GM21528 (cell line): ENCODE measurements at regions not wholly inside any gene's neighbourhood (a gene's known extent, or its start where the extent isn't known, plus 50 kb on each side); places are given as distances from the start of the nearest gene placed in this dataset.

ENCODE experiments used
- ATAC-seq: cut with Tn5 transposase; IDR thresholded peaks from one replicate; pipeline ENCODE4 v1.9.1; 2021; ENCODE audit warnings: mild to moderate bottlenecking, moderate library complexity; ENCODE audit not compliant: unreplicated experiment, low FRiP score

DNA sequence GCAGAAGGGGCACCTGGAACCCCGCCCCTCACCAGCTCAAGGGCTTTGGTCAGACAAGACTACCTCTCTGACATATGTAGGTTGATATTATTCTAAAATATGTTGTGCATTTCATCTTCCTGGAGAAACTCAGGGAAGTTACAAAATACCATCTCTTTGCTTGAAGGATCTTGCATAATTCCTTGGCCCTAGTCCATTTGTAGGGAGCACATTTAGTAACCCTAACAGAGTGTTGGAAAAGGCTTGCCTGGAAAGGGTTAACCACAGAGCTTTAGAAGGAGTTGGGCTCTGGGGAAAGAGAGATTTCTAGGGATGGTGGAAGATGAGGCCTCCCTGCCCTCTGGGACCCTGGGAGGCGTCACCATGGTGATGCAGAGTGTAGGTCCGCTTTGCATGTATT, 143.0 kb upstream of the SLC1A4 start:
- no peak for ATAC-seq

DNA sequence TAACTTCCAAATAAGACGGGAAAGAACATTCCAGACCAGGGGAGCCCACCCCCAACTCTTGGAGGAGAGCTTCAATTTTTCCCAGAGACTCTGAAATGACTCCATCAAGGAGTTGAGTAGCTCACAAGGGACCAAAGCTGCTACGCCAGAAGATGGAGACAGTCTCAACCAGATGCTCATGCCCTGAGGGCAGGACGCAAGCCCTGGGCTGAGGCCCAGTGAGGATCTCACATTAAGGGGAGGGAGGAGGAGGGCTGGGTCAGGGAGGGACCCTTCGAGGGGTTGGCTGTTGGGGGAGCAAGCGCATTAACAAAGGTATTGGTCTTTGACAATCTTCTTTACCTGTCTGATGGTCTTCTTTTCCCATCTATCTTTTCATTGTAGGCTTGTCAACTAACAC, 141.3 kb upstream of the SLC1A4 start:
- no peak for ATAC-seq

DNA sequence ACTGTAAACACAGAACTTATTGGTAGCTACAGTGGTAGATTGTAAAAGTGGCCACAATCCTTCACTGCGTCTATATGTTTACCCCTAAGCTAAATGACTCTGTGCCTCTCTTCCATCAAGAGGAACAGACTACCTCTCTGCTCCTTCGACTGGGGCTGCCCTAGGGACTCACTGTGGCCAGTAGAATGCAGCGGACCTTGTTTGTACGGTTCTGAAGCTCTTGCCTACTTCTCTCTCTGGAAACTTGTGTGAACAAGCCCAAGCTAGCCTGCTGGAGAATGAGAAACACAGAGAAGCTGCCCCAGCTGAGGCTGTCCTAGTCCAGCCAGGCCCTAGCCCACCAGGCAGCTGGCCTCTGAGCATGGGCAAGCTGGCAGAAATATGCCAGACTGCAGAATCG, 140.8 kb upstream of the SLC1A4 start:
- ATAC-seq = no peak

DNA sequence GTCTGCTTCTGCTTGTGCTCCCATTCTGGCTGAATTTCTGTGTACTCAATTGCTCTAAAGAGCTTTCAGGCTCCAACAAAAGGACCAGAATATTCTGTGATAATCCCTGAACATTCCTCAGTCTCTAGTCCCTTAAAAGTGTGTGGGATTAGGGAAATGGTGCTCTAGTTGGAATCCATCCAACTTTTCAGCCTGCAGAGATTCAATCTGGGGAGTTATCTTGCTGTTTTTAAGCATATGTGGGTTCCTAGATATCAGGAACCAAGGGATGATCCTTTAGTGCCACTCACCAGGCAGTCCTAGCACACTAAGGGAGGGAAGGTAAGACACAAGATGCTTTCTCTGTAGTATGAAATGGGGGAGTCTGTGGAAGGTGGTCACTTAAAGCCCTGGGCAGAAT, 140.3 kb upstream of the SLC1A4 start:
- ATAC-seq = no peak

DNA sequence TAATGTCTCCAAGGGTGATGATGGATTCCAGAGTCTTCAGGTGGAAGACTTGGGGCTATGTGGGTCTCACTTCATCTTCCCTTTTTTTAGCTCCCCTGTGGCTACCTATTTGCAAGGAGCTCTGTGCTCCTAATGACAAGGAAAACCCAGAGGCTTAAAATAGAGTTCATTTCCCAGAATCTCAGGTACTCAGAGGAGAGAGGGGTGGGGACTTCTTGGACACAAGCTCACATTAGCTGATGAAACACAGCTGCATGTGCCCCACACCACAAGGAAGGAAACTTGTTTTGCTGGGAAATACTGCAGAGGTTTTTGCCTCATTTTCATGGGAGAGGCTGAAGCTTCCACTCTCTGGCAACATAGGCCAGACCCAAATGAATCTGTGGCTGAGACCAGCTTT, 138.6 kb upstream of the SLC1A4 start:
- no peak for ATAC-seq

DNA sequence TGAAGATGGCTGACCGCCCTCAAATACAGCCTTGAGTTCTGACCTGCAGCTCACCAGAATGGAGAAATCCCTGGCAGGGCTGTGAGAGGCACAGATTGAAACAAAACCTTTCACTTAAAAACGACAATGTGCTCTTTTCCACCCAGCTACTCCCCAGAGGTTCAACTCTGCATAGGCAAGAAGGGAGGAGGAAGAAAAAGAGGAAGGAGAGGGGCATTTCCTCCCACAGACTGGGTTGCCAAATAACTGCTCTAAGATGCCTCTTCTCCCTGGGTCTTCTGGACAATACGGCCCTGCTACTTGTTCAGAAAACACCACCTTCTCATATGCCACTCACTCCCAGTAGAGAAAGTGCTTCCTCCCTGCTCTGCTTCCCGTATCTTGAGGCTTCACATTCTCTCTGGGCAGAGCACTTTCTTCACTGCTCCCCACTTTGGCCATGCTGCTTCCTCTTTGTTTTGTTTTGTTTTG, 136.4 kb upstream of the SLC1A4 start:
- ATAC-seq = no peak

DNA sequence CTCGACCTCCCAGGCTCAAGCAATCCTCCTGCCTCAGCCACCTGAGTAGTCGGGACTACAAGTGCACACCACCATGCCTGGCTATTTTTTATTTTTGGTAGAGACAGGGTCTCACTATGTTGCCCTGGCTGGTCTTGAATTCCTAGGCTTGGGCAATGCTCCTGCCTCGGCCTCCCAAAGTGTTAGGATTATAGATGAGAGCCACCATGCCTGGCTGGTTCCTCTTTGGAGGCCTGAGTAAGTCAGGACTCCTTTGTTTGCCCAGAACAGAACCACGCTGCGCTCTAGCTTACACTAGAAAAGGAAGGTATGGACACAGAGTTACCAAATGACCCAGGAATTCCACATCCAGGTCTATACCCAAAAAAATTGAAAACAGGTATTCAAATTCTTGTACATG, 135.9 kb upstream of the SLC1A4 start:
- ATAC-seq = no peak

DNA sequence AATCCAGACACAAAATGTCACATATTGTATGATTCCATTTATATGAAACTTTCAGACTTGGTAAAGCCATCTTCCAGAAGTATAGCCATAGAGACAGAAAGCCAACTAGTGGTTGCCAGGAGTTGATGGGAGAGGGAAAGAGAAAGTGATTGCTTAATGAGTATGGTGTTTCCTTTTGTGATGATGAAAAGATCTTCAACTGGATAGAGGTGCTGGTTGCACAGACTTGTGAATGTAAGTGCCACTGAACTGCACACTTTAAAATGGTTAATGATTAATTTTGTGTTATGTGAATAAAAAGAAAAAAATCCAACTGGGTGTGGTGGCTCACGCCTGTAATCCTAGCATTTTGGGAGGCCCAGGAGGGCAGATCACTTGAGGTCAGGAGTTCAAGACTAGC, 135.3 kb upstream of the SLC1A4 start:
- no peak for ATAC-seq

DNA sequence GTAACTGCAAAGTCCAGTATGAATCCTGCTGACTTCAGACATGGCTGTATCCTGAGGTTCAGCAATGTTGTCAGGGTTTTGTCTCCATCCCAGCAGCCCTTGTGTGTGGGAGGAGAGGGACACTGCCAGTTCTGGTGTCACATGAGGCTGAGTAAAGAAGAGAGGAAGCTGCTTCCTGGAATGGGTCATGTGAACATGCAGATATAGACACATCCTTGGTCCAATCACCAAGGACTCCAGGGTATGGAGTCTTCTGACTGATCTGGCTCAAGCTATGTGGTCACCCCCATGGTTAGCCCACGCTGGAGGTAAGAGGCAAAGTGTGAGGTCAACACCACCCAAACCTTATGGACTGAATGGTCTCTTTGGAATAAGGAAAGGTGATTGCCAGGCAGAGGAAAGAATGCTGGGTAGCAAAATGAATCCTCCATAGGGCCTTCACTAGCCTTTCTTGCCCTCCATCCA, 134.4 kb upstream of the SLC1A4 start:
- ATAC-seq = no peak

DNA sequence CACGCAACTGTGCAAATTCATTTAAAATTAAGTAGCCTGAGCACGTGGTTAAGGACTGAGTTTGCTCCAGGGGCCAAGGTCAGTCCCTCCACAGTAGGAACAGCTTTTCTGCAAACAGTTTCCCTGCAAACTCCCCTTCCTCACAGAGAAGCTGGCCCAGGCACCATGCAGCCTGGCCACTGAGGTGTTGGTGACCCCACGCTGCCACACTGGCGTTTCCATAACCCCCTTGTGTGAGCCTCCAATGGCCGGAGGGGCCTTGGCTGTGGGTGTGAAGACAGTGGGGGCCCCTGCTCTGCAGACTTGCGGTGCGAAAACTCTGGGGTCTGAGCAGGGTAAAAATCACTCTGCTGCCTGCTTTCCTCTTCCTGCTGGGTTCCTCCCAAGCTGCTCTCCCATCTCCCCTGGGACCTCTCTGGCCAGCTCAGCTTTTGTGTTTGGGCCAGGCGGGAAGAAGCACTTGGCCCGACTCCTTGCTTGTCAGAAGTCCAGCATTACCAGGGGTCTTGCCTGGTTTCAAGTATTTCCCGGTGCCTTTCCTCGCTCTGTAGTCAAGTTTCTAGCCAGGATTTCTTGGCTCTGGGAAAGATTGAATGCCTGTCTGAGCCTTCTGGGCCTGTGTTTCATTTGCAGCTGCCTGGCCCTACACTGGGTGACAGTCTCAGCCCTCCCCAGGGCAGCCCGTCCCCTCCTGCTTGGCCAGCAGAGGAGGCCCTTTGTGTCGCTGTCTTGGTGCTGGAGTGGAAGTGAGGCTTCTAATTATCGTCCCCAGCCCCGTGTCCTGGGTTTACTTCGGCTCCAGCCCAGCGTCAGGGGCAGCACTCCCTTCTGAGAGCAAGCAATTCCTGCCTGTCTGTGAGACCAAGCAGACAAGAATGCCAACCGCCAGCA, 131.4 kb upstream of the SLC1A4 start:
- no peak for ATAC-seq

DNA sequence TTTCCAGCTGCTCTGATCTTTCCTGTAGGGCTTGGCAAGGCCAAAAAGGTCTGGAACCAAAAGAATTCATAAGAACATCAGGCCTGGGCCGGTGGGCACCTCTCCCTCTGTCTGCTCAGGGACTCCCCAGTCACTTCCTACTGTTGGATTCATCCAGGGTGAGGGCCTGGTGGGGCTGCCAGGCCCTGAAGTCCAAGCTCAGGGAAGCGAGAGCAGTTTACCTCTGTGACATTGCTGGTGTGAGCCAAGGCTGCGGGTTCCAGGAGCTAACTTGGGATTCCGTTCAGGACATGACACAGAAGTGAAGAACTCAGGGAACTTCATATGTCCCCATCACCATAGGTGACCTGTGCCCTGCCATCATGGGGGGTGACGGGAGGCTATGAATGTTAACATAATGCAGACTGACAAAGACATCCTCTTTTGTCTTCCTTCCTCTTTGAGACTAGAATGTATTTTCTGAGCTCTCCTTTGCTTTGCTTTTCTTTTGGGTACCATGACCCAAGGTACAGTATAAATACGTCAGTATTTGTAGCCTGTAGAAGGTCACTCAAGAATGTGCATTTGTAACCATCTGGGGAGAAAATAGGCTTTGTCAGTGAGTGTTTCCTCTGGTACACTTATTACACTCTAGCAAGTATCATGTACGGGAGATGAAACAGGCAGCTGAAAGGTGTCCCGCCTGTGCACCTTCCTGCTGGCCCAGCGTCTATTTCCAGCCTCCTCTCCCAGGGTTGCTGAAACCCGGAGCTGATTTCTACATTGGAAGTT, 130.5 kb upstream of the SLC1A4 start:
- no peak for ATAC-seq

DNA sequence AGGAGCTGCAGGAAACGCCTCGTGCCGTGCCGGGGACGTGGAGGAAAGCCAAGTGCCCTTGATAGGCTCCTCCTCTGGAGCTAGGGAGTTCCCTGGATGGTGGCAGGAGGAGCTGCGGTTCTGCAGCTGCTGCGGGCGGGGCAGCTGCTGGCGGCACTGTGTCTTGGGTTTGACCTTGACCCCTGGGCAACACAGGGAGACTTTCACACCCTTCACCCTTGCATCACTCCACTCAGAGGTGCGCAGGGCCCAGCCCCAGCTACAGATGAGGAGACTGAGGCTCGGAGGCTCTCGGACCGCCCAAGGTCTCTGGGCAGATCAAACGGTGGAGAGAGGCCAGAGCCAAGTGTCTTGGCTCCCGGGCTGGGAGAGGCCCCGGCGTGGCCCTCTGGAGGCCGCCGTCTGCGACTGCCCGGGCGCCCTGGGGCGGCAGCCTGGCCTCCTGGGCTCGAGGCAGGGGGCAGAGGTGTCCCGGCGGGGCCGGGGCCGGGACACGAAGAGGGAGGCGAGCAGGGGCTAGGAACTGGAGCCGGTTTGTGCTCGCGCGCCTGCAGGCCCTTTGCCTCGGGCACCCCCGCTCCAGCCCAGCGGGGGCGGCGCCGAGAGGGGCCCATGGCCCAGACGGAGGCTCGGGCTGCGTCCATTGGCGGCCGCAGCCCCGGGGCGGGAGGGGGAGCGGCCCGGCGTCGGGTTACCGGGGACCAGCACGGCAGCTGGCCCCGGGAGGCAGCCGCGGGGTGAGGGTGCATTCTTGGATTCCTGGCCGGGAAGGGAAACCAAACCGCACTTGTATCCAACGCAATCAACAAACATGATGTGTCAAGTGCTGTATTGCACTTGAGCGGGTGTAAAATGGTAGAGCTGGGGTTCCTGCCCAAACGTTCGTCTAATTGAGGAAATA, 129.6 kb upstream of the SLC1A4 start:
- no peak for ATAC-seq

DNA sequence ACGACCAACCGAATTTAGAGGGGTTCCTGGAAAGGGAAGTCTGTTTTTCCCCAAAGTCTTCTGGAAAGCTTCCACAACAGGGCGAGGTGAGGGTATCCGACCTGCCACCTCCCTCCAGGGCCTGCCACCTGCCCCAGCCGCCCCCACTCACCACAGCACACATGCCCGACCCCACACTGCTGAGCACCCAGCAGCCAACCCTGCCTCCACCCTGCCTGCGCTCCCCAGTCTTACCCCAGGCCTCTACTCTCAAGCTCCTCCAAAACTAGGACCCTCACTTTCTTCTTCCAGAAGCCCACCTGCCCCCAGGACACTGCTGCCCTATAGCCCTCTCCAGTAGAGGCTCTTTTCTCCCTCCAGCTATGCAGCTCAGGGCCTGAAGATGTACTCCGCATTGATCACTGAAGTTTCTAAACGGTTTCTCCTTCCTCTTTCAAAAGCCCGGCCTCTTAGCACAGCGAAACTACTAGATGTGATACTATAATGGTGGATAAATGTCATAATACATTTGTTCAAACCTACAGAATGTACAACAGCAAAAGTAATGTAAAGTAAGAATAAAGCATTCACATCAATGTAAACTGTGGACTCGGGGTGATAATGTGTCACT, 128.8 kb upstream of the SLC1A4 start:
- ATAC-seq = peak; percentile 49

DNA sequence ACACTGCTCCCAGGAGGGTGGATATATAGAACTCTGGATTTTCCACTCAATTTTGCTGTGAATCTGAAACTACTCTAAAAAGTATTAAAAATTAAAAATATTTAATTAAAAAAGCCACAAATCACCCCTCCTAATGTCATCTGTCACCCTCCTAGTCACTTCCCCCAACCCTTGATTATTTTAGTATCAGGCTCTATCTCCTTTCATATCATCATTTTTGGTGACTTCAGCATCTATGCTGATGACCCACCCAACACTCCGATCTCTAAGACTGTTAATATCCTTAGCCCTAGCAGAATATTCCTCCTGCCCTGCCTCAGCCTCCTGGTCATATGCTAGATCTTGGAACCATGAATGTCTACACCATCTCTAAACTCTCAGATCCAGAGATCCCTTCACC, 128.3 kb upstream of the SLC1A4 start:
- no peak for ATAC-seq

DNA sequence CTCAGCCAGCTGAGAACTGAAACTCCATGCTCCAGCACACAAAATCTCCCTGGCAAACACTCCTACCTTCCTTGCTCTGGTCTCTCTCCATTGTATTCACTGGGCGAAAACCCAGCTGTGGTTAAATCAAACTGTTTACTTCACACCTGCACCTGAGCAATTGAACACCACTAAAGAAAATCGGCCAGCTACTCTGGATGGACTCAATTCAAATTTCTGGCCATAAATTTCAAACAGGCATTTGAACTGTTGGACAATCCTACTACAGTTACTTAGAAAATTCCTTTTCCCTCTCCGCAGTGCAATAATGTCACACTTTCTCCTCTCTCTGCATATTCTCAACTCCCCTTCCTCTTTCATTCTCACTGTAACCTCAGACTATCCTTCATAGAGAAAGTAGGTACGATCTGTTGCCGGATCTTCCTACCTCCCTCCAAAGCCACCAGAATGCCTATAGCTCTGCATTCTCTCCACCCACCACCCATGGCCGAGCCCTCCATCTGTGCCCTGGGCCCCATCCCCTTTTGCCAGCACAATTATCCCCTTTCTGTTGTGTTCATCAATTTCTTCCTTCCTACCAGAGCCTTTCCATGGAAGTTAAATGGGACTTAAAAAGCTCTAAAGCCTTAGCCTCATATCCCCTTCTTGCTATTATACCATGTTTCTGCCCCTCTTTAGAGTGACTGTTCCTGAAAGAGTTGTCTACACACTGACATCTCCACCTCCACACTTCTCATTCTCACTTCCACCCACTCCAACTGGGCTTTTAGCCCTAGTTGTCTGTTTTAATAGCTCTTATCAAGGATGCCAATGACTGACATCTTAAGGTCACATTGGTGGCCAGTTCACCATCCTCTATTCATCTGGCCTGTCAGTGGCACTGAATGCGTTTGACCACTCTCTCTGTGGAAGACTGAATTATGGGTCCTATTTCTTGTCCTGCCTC, 127.5 kb upstream of the SLC1A4 start:
- no peak for ATAC-seq

DNA sequence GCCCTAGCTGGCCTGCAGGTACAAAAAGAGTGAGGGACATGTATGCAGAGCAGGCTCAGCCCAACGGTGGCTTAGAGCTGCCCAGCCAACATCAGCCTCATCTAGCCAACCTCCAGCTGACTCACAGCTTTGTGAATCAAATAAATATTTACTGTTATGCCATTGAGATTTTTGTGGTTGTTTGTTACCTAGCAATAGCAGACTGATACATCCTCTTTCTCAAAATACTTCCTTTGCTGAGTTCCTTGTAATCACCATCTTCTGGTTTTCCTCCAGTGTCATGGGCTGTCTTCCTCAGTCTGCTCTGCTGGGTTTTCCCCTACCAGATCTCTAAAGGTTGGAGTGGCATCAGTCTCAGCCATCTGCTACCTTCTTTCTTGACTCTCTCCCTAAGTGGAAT, 126.6 kb upstream of the SLC1A4 start:
- no peak for ATAC-seq

DNA sequence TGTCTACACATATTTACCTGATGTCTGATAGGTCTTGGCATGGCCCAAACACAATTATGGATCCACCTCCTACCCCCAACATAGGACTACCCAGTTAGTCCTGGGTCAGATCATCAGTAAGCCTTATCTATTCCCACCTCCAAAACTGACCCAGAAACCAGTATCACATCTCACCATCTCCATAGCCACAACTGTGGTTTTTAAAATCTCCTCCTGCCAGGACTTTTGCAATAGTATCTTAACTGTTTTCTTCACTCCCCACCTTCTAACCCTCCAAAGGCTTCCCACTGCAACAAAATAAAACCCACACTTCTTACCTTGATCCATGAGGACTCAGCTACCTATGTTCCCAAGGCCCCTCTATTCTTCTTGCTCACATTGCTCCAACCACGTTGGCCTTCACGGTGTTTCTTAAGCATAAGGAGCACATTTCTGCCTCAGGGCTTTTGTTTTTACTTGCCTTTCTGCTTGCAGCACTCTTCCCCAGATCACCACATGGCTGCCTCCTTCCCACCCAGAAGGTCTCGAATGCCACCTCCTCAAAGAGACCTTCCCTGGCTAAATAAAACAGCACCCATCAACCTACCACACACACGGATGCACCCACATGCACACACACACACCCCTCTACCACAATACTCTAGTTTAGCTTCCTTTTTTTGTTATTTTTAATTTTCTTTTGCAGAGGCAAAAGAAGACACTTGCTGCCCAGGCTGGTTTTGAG, 125.9 kb upstream of the SLC1A4 start:
- ATAC-seq = no peak

DNA sequence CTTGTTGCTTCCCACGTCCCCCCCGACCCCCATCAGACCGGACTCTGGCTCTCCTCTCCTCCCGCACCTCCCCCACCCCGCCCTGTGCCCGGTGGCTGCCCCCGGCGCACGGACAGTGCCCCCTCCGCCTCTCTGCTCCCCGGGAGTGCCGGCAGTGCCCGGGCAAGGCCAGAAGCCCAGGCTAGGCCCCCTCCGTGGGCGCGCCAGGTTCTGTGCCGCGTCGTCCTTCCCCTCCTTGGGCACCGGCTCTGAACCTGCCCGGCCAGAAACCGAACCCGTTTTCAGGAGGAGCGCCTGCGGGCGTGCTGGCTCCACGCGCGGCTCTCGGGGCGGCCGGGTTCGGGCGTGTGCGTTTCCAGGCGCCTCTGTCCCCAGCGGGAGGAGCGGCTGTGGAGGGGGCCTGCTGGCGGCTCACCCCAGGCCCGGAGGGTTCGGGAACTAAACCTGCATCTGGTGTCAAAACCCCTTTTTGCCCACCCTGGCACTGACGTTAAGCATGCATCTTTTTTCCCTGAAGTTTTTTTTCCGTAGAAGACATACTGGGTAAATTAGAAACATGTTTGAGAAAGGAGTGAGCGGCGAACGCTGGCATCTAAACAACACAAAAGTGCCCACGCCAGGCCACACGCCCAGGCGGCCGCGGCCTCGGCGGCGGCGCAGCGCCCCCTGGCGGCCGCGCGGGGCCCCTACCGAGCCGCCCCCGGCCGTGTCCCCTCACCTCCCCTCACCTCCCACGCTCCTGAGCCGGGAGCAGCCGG, 123.9 kb upstream of the SLC1A4 start:
- peak; percentile 59 for ATAC-seq
